HEK293T (cell line): ENCODE measurements at regions not wholly inside any gene's neighbourhood (a gene's known extent, or its start where the extent isn't known, plus 50 kb on each side); places are given as distances from the start of the nearest gene placed in this dataset.

Experiments
- CTBP1 ChIP-seq: fragments of 450-650 bp; IDR thresholded peaks from 2 replicates; pipeline ENCODE4 v1.6.1; 2016; ENCODE audit warnings: borderline replicate concordance
- FOXA1 ChIP-seq: fragments of 450-650 bp; IDR thresholded peaks from 2 replicates; pipeline ENCODE4 v1.6.1; 2016; ENCODE audit warnings: mild to moderate bottlenecking
- FOXK2 ChIP-seq: fragments of 450-650 bp; IDR thresholded peaks from 2 replicates; pipeline ENCODE4 v1.6.1; 2016; ENCODE audit warnings: mild to moderate bottlenecking
- FOXM1 ChIP-seq: fragments of 450-650 bp; IDR thresholded peaks from 2 replicates; pipeline ENCODE4 v1.6.1; 2017; ENCODE audit warnings: mild to moderate bottlenecking, borderline replicate concordance
- HDGF ChIP-seq: fragments of 450-650 bp; IDR thresholded peaks from 2 replicates; pipeline ENCODE4 v1.6.1; 2017; ENCODE audit warnings: antibody characterized with exemption, borderline replicate concordance
- LEF1 ChIP-seq: fragments of 450-650 bp; IDR thresholded peaks from 2 replicates; pipeline ENCODE4 v1.6.1; 2017; ENCODE audit warnings: mild to moderate bottlenecking, borderline replicate concordance
- SP1 ChIP-seq: fragments of 450-650 bp; IDR thresholded peaks from 2 replicates; pipeline ENCODE4 v1.6.1; 2017
- TARDBP ChIP-seq: fragments of 450-650 bp; IDR thresholded peaks from 2 replicates; pipeline ENCODE4 v1.6.1; 2016

- TF ChIP-seq SP1 (no peak), TARDBP (no peak), FOXM1 (no peak), CTBP1 (no peak), FOXK2 (no peak), HDGF (no peak), FOXA1 (no peak), LEF1 (no peak)
Measured at GRCh38 chr4:163866728-163867315, 372.3 kb downstream of the TMA16 start.
